GM18907 (cell line): ENCODE measurements at regions not wholly inside any gene's neighbourhood (a gene's known extent, or its start where the extent isn't known, plus 50 kb on each side); places are given as distances from the start of the nearest gene placed in this dataset.
"Not testable (repeated sequence)": the region's sequence is repeated elsewhere in the genome, so short reads cannot be mapped to it uniquely, and the experiment has no call there.

Experiments
- ATAC-seq: cut with Tn5 transposase; IDR thresholded peaks from one replicate; pipeline ENCODE4 v1.9.1; 2021; ENCODE audit warnings: mild to moderate bottlenecking, moderate library complexity; ENCODE audit not compliant: unreplicated experiment

DNA sequence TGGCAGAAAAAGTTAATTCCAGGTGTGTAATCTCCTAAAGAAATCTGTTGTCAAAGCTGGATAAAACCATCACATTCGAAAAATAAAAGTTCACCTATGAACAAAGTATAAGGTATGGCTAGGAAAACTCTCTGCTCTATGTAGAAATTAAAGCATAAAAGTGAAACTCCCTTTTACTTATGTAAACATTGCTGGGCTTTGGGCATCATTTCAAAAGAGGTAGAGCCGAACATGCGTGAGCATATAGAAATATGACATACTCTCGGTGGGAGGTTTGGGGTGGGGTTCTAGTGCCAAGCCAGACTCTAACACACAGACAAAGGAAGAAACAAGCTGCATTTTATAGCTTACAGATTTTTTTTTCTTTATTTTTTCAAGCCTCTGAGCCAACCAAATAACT lies 306.8 kb upstream of the ATP11B start:
- no peak for ATAC-seq

DNA sequence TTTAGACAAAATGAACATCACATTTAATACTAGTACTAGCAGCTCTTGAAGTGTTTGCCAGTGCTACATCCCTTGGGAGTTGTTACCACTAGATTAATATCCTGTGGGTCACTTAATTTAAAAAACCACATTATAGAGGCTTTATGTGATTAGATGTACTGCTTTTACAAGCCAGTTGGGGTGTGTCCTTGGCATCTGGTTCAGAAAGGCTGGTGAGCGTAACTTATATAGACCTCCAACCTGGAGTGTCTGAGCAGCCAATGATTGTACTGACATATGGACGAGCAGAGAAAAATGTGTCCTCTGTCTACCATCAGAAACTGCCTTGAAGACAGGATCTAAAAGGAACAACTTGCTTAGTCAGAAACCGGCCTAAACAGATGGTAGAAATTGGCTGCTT lies 306.2 kb upstream of the ATP11B start:
- ATAC-seq = no peak

DNA sequence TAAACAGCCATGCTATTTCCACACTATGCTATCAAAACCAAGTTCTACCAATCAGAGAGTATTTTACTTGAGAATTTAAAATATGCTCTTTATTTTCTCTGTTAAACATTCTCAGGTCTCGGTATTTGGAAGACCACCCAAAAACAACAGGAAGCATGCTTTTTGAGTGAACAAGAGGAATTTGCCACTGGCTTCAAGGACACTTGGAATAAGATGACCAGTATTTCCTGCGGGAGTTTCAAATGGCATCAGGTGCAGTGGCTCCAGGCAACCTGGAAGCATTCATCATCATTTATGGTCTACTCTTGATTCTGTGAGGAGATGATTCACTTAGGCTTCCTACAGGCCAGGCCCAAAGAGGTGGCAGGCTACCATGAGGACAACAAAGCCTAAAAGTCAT lies 305.7 kb upstream of the ATP11B start:
- no peak for ATAC-seq

DNA sequence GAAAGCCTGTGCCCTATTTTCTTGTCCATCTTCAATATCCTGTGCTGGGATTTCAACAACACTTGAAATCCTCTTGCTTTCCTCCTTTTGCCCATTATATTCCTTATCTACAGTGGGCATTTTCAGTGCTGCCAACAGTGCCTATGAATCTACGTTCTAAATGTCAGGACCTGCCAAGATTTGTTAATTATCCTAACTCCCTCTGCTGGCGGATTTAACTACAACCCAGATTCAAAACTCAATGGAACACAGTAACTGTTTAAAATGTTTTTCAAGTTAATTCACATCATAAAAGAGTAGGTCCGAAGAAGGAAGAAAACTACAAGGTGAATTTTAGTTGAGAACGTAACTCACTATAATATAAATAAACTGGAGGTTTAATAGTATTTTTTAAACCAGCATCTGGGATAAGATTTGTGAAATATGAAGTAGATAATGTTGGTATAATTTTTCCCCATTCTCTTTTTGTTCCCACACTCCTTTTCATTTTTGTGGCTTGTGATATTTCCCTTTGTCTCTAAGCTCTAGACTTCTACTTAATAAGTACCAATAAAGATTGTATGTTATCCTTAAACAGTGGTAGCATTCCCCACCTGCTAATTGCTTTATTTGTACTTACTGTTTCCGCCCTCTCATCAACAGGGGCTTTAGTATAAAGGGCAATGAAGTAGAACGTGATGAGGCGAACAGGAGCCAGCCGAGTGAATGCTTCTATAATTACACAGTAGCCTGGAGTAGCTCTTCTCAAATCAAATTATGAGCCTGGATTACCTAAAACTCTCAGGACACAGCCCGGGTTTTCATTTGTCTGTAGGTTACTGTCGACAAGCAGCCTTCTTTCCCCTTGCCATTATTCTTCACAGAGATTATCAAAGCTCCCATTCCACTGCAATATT lies 302.5 kb upstream of the ATP11B start:
- ATAC-seq = no peak

DNA sequence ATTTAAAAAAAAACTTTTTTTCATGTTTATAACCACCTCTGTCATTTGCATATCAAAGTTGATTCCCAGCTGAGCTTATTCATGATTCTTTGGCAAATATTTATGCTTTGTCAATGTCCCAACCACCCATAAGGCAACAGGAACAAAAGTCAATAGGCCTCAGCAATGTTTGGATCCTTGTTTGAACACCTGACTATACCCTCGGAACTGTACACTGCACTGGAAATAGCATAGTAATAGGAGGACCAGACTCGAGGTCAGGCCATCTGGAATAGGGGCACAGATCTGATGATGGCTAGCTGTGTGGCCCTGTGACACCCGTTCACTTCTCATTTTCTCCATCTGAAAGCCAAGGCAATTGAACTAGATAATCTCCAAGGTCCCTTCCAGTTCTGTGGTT lies 301.7 kb upstream of the ATP11B start:
- ATAC-seq = no peak

DNA sequence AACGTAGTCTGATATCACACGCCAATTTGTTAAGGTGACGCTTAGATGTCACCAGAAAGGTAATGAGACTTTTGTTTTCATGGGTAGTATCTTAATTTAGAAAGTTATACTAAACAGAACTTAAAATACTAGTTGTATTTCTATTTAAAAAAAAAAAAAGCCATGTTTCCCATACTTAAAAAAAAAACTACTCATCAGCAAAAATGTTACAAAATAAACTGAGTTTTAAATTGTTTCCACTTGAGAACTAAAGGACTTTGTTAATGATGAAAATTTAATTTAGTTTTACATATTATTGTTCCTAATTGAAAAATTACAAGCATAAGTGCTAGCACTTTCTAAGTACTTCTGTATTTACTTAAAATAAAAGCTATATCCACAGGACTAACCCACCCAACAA lies 300.8 kb upstream of the ATP11B start:
- no peak for ATAC-seq

DNA sequence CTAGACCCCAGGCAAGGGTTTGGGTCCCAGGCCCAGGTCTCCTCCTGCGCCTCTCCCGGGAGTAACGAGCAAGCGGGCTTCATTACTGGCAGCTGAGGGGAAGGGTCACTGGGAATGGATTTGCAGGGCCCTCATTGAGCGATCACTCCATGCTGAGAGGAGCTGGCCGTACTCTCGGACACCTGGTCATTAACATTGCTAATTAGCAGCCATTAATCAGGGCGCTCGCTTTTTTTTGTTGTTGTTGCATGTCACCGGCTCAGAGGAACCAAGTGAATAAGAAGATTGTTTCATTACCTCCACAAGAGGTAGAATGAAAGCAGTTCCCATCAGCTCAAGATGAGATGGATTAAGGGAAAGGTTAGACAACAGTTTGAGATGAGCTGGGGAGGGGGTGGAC lies 293.0 kb upstream of the ATP11B start:
- ATAC-seq = no peak

DNA sequence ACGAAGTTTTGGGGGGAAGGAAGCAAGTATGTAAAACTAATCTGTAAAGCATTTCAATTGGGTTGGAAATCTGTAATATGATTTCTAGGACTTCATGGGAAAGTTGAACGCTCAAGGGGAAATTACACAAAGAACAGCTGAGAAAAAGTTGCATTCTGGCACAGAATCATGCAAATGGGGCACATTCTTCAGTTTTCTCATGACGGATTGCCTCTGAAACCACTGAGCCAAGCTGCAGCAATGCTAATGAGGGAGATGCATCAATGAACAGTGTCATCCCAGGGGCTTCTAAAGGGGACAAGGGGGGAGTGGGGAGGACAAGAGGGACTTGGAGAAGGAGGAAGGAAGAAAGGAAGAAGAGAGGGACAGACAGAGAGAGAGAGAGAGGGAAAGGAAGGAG lies 291.4 kb upstream of the ATP11B start:
- no peak for ATAC-seq

DNA sequence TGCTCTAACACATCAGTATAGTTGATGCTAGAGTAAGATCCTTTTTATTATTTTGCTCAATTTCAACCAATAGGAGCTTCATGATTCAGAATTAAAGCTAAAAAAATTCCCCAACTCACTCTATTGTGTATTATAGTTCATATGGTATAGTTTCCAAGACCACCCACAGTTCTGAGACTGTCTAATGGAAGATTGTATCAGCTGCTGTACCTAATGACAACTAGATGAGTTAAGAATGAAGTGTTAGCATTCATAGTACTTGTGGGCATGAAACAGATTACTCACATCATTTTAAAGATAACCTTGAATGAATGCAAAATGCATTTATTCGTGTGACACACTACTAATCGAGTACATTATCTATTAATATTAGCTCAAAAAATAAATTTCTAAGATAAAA lies 289.9 kb upstream of the ATP11B start:
- ATAC-seq = no peak

DNA sequence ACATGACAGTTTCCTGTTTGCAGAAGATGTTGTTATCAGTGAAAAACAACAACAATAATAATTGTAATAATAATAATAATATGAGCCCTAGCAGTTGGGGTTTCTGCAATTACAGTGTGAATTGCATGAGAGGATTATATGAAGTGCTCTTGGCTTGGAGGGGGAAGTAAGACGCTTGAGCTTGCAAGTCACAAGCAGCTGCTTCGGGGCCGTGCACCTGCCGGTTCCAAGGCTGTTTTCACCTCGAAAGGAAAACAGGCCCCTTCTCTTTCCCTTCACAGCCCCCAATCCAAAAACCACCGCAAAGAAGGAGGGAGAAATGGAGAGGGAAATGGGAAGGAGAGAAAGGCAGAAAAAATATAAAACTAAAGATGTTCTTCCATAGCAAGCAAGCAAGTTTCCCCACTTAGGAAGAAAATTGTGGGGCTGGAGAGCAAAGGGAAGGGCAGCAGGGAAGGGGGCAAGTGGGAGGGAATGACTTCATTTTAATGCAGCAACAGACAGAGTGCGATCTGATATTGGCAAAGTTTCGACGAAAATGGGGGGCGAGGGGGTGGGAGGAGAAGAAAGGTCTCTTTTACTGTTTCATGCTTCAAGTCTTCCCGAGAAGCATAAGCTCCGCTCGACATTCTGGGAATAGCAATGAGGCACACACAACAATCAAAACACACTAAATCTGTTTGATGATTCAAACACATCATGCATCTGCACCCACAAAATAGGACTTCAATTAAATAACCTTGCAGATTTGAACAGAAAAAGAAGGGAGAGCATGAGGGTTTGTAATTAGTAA lies 284.2 kb upstream of the ATP11B start:
- no peak for ATAC-seq

DNA sequence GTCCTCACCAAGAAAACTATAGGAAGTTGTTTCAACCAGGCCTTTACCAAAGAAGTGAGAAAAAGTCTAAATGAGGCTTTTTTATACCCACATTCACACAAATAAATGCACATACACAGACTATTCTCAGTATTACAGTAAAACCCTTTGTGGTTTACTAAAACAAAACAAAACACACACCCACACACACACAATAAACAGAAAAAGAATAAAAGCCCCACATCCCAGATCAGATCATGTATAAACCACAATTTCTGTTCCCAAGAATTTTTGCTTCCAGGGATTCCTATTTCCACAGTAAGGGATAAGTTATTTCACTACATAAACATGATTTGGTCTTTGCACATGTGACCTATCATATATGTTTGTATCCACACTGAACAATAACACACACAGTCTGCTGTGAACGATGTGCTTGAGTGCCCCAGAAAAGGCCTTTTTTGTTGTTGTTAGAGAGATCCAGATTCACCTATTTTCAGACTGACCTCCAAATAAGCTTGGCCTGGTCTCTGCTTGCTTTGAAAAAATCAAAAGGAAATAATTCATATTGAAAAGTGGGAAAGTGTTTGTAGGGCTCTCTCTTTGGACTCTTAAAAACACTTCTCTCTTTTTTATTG lies 283.4 kb upstream of the ATP11B start:
- no peak for ATAC-seq

DNA sequence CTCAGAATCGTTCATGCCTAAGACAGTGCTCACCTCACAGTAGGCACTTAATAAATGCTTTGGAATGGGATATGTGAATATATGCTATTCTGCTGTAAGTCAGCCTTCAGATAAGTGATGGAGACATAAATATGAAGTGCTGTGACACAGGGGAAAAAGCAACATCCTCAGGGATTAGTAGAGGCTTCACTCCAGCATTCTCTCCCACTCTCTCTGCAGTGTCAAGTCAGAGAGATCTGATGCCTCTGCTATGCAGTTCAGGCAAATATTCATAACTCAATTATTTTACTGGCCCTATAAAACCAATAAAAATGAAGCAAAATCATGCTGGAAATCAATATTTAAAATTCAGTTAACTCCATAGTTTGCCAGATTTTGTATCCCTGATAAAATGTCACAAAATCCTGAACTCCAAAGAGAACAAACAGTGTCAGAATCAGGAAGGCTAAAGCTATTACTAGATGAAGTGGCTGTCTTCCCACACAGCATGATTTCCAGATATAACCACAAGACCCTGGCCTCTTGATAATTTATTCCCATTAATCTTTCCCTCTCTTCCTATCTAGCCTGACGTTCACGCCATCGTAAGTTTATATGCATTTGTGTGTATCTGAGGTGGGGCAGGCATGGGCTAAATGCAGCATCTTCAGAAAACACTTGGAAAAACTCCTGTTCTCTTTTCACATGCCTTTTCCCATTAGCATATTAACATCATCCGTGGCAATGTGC lies 278.9 kb upstream of the ATP11B start:
- ATAC-seq = no peak

DNA sequence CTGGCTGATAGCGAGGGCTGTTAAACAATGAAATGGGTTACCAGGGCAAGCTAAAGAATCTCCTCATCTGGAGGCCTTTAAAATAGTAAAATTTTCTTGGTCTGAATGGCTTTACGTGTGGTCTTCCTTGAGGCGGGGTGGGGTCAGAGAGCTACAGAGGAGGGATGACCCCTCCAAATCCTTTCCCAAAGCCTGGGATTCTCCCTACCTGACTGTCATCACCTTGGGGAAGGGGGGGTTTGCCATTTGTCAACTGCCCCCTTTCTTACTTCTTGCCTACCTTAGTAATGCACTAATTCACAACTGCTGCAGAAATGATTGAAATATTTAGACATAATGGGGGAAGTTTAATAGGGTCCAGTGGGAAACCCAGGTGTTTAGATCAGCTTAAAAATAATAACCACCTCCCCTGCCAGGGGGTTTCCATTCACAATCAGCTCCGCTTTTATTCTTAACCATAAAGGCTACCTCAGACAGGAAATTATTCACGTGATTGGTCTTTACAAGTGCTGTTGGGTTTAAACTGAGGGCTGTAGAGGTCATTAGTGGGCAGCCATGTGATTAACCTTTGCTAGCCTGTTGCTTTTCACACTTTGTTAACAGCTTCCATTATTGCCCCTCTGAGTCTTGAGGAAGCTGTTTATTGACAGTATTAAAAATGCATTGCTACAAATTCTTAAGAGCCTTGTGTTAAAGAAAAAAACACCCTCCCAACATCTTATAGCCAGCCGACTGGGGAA lies 276.5 kb upstream of the ATP11B start:
- no peak for ATAC-seq

DNA sequence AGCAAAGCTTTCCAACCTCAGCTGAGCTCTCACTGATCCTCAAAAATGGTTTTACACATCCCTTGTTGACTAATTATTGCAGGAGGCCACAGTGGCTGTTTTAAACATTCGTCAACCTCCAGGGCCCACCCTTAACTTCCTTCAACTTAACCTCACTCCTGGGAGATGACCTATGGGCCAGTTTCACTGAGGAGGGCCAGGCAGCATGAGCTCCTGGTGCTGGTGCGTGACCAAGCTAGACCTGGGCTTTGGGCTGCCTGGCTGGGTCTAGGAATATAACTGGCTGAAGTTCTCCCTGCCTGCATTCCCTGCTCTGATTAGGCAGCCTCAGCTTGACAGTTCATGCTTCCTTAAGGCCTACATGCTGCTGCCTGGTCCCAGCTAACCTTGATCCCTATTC lies 273.7 kb upstream of the ATP11B start:
- ATAC-seq = no peak

DNA sequence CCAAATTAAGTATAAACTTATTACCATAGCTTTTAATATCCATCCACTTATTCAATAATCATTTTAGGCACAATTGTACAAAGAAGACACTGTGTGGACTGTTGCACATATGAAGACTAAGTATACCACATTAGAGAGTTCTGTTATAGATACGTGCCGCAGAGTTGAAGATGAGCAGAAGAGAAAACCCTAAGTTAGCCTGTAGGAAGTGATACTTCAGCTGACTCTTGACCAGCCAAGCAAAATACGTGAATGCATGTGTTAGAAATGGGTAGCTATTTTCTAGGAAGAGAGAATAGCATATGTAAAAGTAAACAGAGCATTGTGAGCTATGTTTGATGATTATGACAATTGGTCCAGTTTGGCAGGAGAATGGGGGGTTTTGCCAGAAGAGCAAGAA lies 272.0 kb upstream of the ATP11B start:
- ATAC-seq = no peak

DNA sequence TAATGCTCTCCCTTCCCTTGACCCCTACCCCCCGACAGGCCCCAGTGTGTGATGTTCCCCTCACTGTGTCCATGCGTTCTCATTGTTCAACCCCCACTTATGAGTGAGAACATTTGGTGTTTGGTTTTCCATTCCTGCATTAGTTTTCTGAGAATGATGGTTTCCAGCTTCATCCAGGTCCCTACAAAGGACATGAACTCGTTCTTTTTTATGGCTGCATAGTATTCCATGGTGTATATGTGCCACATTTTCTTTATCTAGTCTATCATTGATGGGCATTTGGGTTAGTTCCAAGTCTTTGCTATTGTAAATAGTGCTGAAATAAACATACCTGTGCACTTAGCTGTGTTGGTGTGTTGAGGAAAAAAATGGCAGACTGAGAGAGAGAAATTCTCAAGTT lies 269.9 kb upstream of the ATP11B start:
- not testable (repeated sequence) for ATAC-seq

DNA sequence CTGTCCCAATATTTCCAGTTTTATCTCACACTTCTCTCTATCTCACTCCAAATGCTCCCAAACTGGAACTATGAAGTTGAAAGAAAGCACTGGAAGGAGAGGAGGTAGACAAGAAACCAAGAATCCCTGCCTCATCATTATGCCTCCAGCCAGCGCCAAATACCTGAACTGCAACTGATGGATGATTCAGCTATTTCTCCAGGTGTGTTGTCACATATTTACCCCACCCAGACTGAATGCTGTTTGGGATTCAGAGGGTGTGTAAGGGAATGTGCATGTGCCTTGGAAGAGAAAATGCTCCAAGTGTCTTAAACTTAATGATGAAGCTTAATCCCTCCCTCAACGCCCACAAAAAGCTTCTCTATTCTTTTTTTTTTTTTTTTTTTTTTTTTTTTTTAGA lies 269.5 kb upstream of the ATP11B start:
- no peak for ATAC-seq

DNA sequence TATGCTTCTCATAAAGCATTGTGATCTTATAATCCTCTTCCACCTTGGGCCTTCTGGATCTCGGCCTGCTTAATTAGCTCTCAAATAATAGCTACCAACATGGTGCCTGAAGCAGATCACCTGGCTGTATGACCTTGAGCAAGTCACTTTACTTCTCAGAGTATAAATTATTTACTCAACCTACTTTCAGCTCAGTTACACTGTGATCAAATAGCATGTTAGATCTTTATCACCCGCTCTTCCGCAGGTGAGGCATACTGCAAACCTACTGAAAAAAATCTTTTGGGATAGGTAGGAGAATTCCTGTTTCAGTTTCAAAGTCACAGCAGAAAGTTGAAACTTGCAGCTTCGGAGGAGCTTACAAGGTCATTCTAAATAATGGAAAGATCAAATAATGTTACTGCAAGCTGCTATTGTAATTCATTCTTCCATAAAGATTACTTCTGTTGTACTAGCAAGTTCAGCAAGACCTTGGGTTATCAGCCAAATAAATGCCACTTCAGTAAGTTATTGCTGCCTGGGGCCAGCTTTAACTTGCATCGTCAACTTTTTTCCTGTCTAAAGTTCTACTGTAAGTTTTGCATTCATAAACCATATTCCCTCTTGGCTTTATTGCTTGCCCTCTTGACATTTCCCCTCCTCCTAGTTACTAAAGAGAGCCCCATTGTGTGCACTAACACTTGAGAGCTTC lies 268.4 kb upstream of the ATP11B start:
- no peak for ATAC-seq

DNA sequence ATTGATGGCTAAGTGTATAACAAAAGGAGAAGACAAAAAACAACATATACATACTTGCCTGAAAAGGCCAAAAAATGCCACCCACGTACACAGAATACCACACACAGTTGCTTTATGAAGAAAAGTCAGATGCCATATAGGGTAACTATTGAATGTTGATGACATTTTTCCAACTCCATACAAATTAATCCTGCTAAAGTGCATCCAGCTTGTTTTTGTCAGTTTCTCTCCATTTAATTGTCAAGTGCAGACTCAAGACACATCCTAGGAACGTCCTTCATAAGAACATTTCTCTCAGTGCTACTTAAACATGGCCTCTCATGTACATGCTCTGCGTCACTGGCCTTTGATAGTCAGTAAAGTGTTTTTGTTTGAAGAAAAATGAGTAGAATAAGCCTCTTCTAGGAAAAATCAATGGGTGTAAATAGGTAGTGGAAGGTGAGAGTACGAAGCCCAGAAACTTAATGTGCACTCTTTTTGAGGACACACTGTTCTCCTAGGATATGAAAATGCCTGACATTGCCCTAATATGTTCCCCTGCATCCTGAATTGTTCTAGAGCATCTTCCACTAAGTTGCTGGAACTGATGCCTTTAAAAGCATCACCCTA lies 267.4 kb upstream of the ATP11B start:
- no peak for ATAC-seq
